Astrocyte of the spinal cord (primary cell): ENCODE measurements at regions not wholly inside any gene's neighbourhood (a gene's known extent, or its start where the extent isn't known, plus 50 kb on each side); places are given as distances from the start of the nearest gene placed in this dataset.
A peak's percentile ranks its signal among the peaks of the same experiment; 100 is the strongest.
"Not testable (repeated sequence)": the region's sequence is repeated elsewhere in the genome, so short reads cannot be mapped to it uniquely, and the experiment has no call there.

Experiments
- DNase-seq: peaks from one replicate; pipeline ENCODE4 v3.0.0; 2011; ENCODE audit warnings: low read depth, low spot score
- H3K4me3 ChIP-seq: 2 replicates; pipeline ENCODE4 v1.5.1; 2011; ENCODE audit warnings: low read depth, mild to moderate bottlenecking, low read length, moderate library complexity
- CTCF ChIP-seq: IDR thresholded peaks from 2 replicates; pipeline ENCODE4 v1.5.1; 2012; ENCODE audit warnings: low read depth, mild to moderate bottlenecking, low read length, inconsistent platforms
- in situ Hi-C: cut with HindIII; loops from 2 replicates; pipeline ENCODE4 v1.10.0; 2017; ENCODE audit warnings: low sequenced_read_pairs

GRCh38 chr9:115328228-115328627 lies 210.3 kb upstream of the TNC start:
- DNase-seq: peak; percentile 76
- no peak overlapping the region for H3K4me3 ChIP-seq
- no peak for TF ChIP-seq CTCF
- in situ Hi-C loops: no loop called here

GRCh38 chr9:115328677-115329076 lies 210.7 kb upstream of the TNC start:
- in situ Hi-C loops: no loop called here
- no peak for TF ChIP-seq CTCF
- no peak overlapping the region for H3K4me3 ChIP-seq
- DNase-seq: no peak

- DNase-seq: no peak
- TF ChIP-seq CTCF: no peak
- in situ Hi-C loops: no loop called here
- no peak overlapping the region for H3K4me3 ChIP-seq
Measured at GRCh38 chr9:115333277-115334070, 215.5 kb upstream of the TNC start.

DNA sequence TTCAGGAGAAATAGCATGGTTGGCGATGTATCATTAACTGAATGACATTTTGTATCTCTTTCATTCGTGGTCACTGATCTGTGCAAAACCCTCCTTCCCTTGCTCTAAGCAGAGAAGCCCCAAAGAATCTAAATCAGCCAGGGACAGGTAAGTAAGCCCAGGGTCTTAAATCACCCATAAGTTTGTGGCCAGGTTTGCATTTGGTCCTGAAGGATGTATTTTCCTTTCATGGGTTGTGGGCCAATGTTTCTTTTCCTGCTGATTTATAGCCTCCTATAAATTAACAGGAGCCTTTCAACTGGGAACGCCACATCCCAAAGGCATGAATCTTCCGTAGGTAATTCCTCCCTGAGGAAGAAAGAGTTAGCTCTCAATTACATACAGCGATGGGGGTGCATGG lies 217.5 kb upstream of the TNC start:
- no peak for TF ChIP-seq CTCF
- no peak for DNase-seq
- in situ Hi-C loops: no loop called here
- H3K4me3 ChIP-seq: no peak overlapping the region

GRCh38 chr9:115340314-115340713 lies 222.4 kb upstream of the TNC start:
- no peak for TF ChIP-seq CTCF
- no peak for DNase-seq
- H3K4me3 ChIP-seq: no peak overlapping the region
- in situ Hi-C loops: no loop called here

DNA sequence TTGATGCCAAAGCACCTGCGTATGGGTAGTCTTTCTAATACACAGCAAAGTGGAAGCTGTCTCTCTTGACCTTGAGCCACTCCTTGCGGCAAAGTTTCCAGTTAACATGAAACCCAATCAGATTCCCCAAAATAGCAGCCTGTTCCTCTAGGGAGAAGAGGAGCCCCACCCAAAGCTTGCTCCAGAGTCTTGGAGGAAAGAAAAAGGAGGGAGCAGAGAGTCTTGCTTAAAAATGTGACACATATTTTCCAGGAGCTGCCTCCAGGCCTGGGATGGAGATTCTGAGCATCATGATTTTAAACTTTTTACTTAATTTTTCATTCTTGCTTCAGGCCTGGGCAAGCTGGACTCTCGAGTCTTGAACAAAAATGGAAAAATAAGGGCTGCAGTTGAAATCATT lies 223.5 kb upstream of the TNC start:
- DNase-seq: no peak
- H3K4me3 ChIP-seq: no peak overlapping the region
- no peak for TF ChIP-seq CTCF
- in situ Hi-C loops: no loop called here

DNA sequence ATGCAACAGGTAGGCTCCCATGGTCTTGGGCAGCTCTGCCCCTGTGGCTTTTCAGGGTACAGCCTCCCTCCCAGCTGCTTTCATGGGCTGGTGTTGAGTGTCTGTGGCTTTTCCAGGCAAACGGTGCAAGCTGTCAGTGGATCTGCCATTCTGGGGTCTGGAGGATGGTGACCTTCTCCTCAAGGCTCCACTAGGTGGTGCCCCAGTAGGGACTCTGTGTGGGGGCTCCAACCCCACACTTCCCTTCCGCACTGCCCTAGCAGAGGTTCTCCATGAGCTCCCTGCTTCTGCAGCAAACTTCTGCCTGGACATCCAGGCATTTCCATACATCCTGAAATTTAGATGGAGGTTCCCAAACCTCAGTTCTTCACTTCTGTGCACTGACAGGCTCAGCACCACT lies 229.8 kb upstream of the TNC start:
- DNase-seq, in situ Hi-C loops, H3K4me3 ChIP-seq: not testable (repeated sequence)

DNA sequence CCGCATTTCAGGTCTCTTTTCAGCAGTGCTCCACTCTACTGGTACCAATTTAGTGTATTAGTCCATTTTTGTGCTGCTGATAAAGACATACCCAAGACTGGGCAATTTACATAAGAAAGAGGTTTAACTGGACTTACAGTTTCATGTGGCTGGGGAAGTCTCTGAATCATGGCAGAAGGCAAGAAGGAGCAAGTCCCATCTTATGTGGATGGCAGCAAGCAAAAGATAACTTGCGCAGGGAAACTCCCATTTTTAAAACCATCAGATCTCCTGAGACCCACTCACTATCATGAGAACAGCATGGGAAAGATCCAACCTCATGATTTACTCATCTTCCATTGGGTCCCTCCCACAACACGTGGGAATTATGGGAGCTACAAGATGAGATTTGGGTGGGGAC lies 231.0 kb upstream of the TNC start:
- in situ Hi-C loops, H3K4me3 ChIP-seq, DNase-seq: not testable (repeated sequence)
